Stimulated activated CD4-positive, alpha-beta T cell treated with anti-CD3 and anti-CD28 coated beads, Interleukin-2, amount 100 ng/mL, for 48 hours (primary cell): ENCODE measurements at regions not wholly inside any gene's neighbourhood (a gene's known extent, or its start where the extent isn't known, plus 50 kb on each side); places are given as distances from the start of the nearest gene placed in this dataset.

Source experiments
- DNase-seq, 2 donors: peaks; one replicate each; pipeline ENCODE4 v3.0.0-alpha.2; 2020

- no peak for DNase-seq
Measured at GRCh38 chr17:73724990-73725389, 80.7 kb upstream of the SDK2 start.

DNA sequence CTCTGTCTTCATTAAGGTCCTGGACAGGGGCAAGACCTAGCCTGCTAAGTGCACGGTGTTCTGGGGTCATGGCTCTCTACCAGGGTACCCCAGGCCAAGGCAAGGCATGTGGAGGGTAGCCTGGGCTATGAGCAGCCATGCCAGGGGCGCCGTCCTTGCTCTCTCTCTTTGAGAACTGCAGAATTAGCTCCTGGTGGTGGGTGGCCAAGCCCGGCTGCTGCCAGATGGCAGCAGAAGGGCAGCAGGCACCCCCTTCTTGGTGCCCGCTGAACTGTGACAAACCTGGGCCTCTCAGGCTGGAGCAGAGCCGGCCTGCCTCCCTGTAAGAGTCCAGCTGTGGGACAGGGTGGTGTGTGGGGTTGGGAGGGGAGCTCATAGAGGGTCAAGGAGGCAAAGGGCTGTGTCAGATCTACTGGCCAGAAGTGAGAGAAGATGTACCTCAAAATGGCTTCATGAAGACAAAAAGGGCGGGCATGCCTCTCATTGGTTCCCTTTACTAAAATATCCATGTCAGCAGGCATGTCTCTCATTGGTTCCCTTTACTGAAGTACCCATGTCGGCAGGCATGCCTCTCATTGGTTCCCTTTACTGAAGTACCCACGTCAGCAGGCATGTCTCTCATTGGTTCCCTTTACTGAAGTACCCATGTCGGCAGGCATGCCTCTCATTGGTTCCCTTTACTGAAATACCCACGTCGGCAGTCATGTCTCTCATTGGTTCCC is 81.7 kb upstream of the SDK2 start:
- no peak for DNase-seq

DNA sequence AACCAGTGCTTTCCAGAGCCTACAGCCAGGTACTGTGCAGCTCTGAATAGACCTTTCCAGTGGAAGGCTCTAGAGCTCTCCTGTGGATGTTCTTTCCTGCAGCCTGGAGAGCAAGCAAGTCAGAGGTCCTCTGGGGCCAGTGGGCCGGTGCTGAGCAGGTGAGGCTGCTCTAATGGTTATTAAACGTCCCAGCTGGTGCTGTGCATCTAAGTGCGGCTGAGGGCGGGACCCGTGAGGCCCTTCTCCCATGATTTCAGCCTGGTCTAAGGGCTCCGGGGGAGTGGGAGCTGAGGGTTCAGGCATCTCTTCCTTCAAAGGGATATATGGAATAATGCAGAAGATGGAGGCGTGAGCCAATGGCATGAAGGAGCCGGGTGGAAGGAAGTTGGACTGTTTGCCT is 83.7 kb upstream of the SDK2 start:
- DNase-seq, result no peak

GRCh38 chr17:73729101-73729500 is 84.9 kb upstream of the SDK2 start:
- DNase-seq, result no peak

- DNase-seq, result no peak
Measured at GRCh38 chr17:73731733-73732132, 87.5 kb upstream of the SDK2 start.

DNA sequence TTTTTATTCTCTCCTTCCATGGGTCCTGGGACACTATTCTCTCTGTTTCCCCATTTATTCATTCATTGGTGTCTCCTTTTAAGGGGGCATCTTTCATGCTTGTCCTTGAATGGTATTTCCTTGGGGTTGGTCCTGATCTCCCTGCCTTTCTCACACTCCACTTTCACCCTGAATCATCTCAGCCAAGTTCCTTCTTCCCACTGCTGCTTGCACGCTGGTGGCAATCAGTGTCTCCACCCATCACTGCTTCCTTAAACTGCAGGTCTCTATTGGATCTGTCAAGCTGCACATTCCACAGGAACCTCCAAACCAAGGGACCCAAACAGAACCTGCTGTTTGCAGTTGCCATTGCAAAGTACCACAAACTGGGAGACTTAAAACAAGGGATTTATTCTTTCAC is 89.3 kb upstream of the SDK2 start:
- DNase-seq, result no peak

GRCh38 chr17:73735245-73735644 is 91.0 kb upstream of the SDK2 start:
- DNase-seq, result no peak

GRCh38 chr17:73738751-73739575 is 94.7 kb upstream of the SDK2 start:
- DNase-seq, result no peak

DNA sequence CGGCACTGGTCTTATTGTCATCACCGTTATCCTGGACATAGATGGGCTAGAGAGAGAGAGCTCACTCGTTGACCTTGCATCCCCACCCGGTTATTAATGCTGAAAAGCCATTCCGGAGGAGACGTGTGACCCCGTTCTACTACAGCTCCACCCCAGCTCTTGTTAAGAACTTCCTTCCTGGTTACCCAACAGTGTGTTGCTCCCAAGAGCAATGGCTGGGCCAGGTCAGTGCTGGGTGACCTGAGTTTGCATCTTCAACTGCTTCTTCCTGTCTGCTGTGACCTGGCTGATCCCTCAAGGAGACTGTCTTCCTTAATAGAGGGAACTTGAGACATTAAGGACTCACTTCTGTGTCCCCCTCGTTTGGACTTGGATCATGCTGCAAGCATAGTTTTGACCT is 96.1 kb upstream of the SDK2 start:
- no peak for DNase-seq

- DNase-seq, result no peak
Measured at GRCh38 chr17:73742948-73743381, 98.7 kb upstream of the SDK2 start.

DNA sequence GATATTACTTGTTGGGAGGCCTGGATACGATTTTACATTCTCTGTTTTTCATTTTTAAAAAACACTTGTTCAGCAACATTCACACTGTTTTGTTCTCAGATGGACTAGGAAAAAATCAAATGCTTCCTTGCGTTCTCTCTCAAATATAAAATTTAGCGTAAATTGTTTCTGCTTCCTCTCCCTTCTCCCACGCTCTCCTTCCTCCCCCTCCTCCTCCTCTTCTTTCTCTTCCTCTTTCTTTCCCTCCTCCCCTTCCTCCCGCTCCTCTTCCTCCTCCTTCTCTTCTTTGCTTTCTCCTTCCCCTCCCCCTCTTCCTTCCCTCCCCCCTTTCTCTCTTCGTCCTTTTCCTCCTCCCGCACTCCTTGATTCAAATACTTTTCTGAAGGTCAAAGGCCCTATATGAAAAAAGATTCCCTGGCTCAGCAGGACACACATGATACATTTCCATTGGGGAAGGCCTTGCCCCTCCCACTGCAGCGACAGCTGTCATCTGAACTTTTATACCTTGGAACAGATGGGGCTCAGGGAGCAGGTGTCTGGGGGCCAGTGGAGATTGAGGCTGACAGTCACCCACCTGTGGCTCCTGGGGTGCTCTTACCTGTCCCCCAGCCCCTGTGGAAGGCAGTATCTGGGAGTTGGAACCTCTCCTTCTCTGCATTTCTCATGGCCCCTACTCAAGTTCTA is 99.4 kb upstream of the SDK2 start:
- DNase-seq, result no peak

- no peak for DNase-seq
Measured at GRCh38 chr17:73744411-73744810, 100.2 kb upstream of the SDK2 start.

DNA sequence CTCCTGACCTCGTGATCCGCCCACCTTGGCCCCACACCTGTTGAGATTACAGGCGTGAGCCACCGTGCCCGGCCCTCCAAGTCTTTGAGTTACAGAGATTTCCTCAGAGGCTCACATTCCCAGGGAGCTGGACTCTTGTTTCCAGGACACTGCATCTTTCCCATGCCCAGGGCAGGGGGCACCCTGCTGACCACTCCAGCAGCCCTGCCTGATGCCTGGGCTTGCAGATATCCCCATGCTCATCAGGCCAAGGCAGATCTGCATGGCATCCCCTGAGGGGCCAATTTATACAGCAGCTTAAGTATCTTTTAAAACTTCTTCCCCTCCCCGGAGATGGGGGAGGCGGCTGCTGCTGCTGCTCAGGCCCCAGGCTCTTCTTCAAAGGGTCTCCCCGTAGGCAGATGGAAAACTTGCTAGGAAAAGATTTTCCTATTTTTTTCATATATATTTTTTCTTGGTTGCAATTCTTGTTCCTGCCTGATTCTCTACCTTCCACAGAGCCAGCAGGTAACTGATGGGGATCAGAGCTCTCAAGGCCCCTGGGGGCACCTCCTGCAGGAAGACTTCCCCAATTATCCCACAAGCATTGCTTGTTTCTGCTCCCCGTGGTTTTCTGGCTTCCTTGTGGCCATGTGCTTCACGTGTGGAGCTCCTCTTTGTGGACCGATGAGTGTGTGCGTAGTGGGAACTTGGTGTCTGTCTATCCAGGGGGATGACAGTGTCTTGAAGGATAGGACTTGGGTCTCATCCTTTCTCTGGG is 102.2 kb upstream of the SDK2 start:
- no peak for DNase-seq

DNA sequence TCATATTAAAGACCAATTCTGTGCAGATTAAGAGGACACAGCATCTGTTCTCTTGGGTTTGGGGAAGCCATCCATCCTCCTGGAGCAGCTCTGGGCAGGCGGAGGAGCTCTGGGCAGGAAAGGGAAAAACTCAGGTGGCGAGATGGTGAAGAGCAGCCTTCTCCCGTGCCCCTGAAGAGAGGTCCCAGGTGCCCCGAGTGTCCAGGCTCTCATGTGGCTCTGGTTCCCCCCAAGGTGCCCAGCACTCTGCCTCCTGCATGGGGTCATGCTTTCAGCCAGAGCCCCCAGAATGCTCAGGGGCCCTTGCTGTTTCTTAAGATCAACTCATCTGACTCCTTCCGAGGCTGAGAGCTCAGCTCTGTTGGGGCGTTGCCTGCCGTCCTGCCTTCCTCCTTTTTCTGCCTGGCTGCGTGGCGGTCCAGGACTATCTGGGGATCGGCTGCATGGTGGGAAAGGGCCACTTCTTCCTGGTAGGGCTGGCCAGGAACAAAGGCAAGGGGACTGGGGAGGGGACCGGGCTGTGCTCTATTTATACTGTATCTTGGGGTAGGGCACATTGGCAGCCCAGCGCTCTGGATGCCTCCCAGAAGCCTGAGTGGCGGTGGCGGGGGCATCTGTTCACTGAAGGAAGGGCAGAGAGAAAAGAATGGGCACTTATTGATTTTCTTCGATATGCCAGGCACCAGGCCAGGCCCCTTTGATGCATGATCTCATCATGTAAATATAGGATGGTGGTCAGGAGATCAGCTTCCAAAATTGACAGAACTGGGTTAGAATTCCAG is 103.2 kb upstream of the SDK2 start:
- no peak for DNase-seq

GRCh38 chr17:73748508-73748907 is 104.3 kb upstream of the SDK2 start:
- no peak for DNase-seq

GRCh38 chr17:73749337-73749823 is 105.1 kb upstream of the SDK2 start:
- DNase-seq, result no peak

DNA sequence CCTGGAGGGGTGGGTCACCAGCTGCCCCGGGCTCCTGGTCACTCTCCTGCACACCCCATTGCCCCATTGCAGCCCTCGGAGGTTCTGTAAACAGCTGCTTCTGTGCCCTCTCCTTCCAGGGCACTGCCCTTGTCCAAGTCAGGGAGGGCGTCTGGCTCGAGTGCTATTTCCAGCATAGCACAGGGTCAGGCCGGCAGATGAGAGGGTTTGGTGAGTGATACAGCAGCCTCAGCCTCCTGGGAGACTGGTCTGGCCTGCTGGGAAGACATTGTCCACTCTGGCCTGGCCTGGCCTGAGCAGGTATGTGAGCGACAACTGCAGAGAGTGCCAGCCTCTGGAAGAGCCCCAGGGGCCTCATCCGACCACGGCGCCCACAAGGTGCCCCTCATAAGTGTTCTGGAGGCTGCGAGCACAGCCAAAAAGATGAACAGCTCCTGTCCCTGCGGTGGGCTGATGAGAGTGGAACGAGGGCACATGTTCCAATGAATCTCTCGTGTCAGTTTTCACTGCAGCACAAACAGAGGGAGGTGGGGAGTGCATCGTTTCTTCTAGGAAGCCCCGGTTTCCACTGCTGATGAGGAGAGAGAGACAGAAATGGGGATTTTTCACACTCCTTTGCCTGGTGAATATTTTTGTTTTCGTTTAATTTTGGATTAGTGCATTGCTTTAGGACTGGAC is 105.8 kb upstream of the SDK2 start:
- DNase-seq, result no peak

GRCh38 chr17:73750975-73751374 is 106.7 kb upstream of the SDK2 start:
- DNase-seq, result no peak

DNA sequence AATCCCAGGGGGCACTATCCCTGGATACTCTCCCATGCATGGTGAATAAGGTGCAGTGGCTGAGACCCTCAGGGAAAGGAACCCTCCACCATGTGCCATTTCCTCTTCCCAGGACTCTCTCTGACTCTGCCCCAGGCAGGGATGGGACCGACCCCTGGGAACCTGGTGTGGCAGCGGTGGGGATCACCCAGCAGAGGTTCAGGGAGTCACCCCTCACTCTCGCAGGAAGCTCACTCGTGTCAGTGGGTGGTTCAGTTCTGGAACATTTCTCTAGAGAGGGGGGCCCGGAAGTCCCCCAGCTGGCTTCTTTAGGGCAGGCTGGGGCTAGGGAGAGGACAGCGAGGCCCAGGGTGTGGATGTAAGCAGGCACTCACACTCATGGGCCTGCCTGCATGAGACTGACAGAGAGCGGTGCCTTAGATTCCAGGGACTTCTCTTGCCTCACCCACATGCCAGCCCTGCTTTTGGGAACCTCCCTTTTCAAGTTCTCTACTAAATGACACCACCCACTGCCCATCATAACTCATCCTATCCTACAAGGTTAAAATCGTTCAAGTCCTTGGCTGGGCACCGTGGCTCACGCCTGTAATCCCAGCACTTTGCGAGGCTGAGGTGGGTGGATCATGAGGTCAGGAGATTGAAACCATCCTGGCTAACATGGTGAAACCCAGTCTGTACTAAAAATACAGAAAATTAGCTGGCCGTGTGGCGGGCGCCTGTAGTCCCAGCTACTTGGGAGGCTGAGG is 109.7 kb upstream of the SDK2 start:
- DNase-seq, result no peak

- DNase-seq, result no peak
Measured at GRCh38 chr17:73754886-73755400, 110.7 kb upstream of the SDK2 start.
